Lower leg skin (tissue), 3 donors: ENCODE measurements at regions not wholly inside any gene's neighbourhood (a gene's known extent, or its start where the extent isn't known, plus 50 kb on each side); places are given as distances from the start of the nearest gene placed in this dataset.
"Not testable (repeated sequence)": the region's sequence is repeated elsewhere in the genome, so short reads cannot be mapped to it uniquely, and the experiment has no call there.

Experiments used
- CTCF ChIP-seq, 3 donors: fragments of 450-650 bp; IDR thresholded peaks; one replicate each; pipeline ENCODE4 v1.5.1; 2016; ENCODE audit warnings: antibody characterized with exemption in 3 of 3, mild to moderate bottlenecking in 3 of 3, moderate library complexity in 2 of 3
- POLR2A ChIP-seq, 2 donors: fragments of 450-650 bp; IDR thresholded peaks; one replicate each; pipeline ENCODE4 v1.6.1; 2016 to 2017; ENCODE audit warnings: antibody characterized with exemption in 2 of 2, mild to moderate bottlenecking in 1 of 2, moderate library complexity in 1 of 2

GRCh38 chr21:8194042-8194441 is 2327.3 kb upstream of the TPTE start:
- not testable (repeated sequence) for TF ChIP-seq CTCF, POLR2A (IDR thresholded peaks at IDR 0.05)
